ENCODE measurements at regions not wholly inside any gene's neighbourhood (a gene's known extent, or its start where the extent isn't known, plus 50 kb on each side); places are given as distances from the start of the nearest gene placed in this dataset.

DNA sequence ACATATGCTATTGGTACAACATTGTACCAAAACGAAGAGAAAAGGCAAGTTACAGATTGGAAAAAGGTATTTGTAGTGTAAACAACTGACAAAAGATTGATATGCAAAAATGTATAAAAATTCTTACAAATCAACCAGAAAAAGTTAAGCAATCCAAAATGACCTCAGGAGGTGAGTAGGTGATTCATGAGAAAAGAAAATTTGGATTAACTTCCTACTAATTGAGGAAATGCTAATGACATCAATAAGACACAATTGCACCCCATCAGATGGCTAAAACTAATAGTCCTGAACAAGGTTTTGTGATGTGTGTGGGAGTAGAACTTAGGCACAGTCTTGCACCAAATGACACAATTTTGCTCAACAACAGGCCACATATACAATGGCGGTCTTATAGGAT, 129.3 kb downstream of the COPS8 start:
- TF ChIP-seq POLR2A (IDR thresholded peaks at IDR 0.05): no peak
- TF ChIP-seq, protein P1, sequence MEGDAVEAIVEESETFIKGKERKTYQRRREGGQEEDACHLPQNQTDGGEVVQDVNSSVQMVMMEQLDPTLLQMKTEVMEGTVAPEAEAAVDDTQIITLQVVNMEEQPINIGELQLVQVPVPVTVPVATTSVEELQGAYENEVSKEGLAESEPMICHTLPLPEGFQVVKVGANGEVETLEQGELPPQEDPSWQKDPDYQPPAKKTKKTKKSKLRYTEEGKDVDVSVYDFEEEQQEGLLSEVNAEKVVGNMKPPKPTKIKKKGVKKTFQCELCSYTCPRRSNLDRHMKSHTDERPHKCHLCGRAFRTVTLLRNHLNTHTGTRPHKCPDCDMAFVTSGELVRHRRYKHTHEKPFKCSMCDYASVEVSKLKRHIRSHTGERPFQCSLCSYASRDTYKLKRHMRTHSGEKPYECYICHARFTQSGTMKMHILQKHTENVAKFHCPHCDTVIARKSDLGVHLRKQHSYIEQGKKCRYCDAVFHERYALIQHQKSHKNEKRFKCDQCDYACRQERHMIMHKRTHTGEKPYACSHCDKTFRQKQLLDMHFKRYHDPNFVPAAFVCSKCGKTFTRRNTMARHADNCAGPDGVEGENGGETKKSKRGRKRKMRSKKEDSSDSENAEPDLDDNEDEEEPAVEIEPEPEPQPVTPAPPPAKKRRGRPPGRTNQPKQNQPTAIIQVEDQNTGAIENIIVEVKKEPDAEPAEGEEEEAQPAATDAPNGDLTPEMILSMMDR (IDR thresholded peaks at IDR 0.05): no peak
- TF ChIP-seq POLR2AphosphoS5 (IDR thresholded peaks at IDR 0.05): no peak
- no peak for TF ChIP-seq EP300 (IDR thresholded peaks at IDR 0.05)

Measured in suprapubic skin (tissue), 4 donors.